IMR-90 (cell line): ENCODE measurements at regions not wholly inside any gene's neighbourhood (a gene's known extent, or its start where the extent isn't known, plus 50 kb on each side); places are given as distances from the start of the nearest gene placed in this dataset.

Source experiments
- ATAC-seq: fragments of 200-7000 bp; cut with Tn5 transposase; 2 replicates; pipeline ENCODE4 v1.9.1; 2020; ENCODE audit warnings: low read depth, mild to moderate bottlenecking, moderate library complexity
- BruUV-seq: library from RNA; stranded (reverse); fragments of 400-500 nt; replicated peaks from 2 replicates; lab custom pipeline; 2021; lab: Mats Ljungman, UMichigan
- CTCF ChIA-PET: fragments of 300-600 bp; formaldehyde crosslinking; extraction: SDS; loops from one replicate; lab custom pipeline; 2021; ENCODE audit warnings: antibody characterized with exemption; lab: Yijun Ruan, JAX
- POLR2A ChIA-PET: fragments of 300-600 bp; sonication (Branson Sonifier 250); formaldehyde crosslinking; loops from one replicate; lab custom pipeline; 2022; ENCODE audit warnings: antibody characterized with exemption; ENCODE audit not compliant: unreplicated experiment; lab: Charles Lee
- DNase-seq: peaks from one replicate; pipeline ENCODE4 v3.0.0; 2013
- H2AFZ ChIP-seq: replicated peaks from 2 replicates; pipeline ENCODE3; 2013; ENCODE audit warnings: low read length, mild to moderate bottlenecking; ENCODE audit not compliant: poor library complexity
- H2AK5ac ChIP-seq: 2 replicates; pipeline ENCODE4 v1.6.1; 2013; ENCODE audit warnings: low read depth, low read length, inconsistent platforms
- H2AK9ac ChIP-seq: replicated peaks from 2 replicates; pipeline ENCODE3; 2013; ENCODE audit warnings: mild to moderate bottlenecking, low read depth, low read length, moderate library complexity; ENCODE audit not compliant: poor library complexity
- H2BK120ac ChIP-seq: 2 replicates; pipeline ENCODE4 v1.6.1; 2013; ENCODE audit warnings: low read depth, low read length, inconsistent platforms
- H2BK15ac ChIP-seq: 3 replicates; pipeline ENCODE4 v1.6.1; 2013; ENCODE audit warnings: low read depth, low read length, inconsistent platforms
- H2BK20ac ChIP-seq: 2 replicates; pipeline ENCODE4 v1.6.1; 2013; ENCODE audit warnings: low read depth, mild to moderate bottlenecking, inconsistent platforms, low read length, moderate library complexity
- H2BK5ac ChIP-seq: 2 replicates; pipeline ENCODE4 v1.6.1; 2013; ENCODE audit warnings: mild to moderate bottlenecking, low read depth, low read length, inconsistent platforms; ENCODE audit not compliant: poor library complexity, severe bottlenecking
- H3K14ac ChIP-seq: replicated peaks from 2 replicates; pipeline ENCODE4 v1.6.1; 2013; ENCODE audit warnings: low read depth, low read length, inconsistent platforms
- H3K18ac ChIP-seq: 2 replicates; pipeline ENCODE4 v1.6.1; 2013; ENCODE audit warnings: low read depth, low read length, control low read depth
- H3K23ac ChIP-seq: 2 replicates; pipeline ENCODE4 v1.6.1; 2013; ENCODE audit warnings: low read depth, low read length, inconsistent platforms
- H3K27ac ChIP-seq: 2 replicates; pipeline ENCODE4 v1.5.1; 2013; ENCODE audit warnings: mild to moderate bottlenecking, control low read depth, low read length; ENCODE audit not compliant: insufficient read depth
- H3K27me3 ChIP-seq: 2 replicates; pipeline ENCODE4 v1.6.1; 2013; ENCODE audit warnings: low read length; ENCODE audit not compliant: control insufficient read depth, insufficient read depth
- H3K36me3 ChIP-seq: 2 replicates; pipeline ENCODE4 v1.6.1; 2013; ENCODE audit warnings: low read length, mixed read lengths; ENCODE audit not compliant: control insufficient read depth, insufficient read depth
- H3K4ac ChIP-seq: 2 replicates; pipeline ENCODE4 v1.6.1; 2013; ENCODE audit warnings: low read depth, low read length, inconsistent platforms
- H3K4me1 ChIP-seq: 2 replicates; pipeline ENCODE4 v1.6.1; 2013; ENCODE audit warnings: low read length, mixed read lengths; ENCODE audit not compliant: control insufficient read depth, insufficient read depth
- H3K4me2 ChIP-seq: 2 replicates; pipeline ENCODE4 v1.6.1; 2013; ENCODE audit warnings: low read depth, mild to moderate bottlenecking, control low read depth, low read length, moderate library complexity
- H3K4me3 ChIP-seq: 2 replicates; pipeline ENCODE4 v1.5.1; 2013; ENCODE audit warnings: low read depth, mild to moderate bottlenecking, control low read depth, low read length, moderate library complexity; ENCODE audit not compliant: insufficient read depth
- H3K56ac ChIP-seq: 2 replicates; pipeline ENCODE4 v1.6.1; 2013; ENCODE audit warnings: low read length, inconsistent platforms; ENCODE audit not compliant: insufficient read depth; ENCODE audit errors: extremely low read depth
- H3K79me1 ChIP-seq, 2 experiments: 2 replicates each; pipeline ENCODE4 v1.6.1; 2013; ENCODE audit warnings: low read length in 2 of 2, inconsistent platforms in 1 of 2, low read depth in 1 of 2
- H3K9ac ChIP-seq: 2 replicates; pipeline ENCODE4 v1.6.1; 2013; ENCODE audit warnings: low read depth, low read length, control low read depth
- H3K9me1 ChIP-seq: 2 replicates; pipeline ENCODE4 v1.6.1; 2013; ENCODE audit warnings: low read length, inconsistent platforms; ENCODE audit not compliant: insufficient read depth
- H3K9me3 ChIP-seq: 2 replicates; pipeline ENCODE4 v1.6.1; 2013; ENCODE audit warnings: low read length; ENCODE audit not compliant: control insufficient read depth, insufficient read depth
- H4K20me1 ChIP-seq: 2 replicates; pipeline ENCODE4 v1.6.1; 2013; ENCODE audit warnings: low read length, inconsistent platforms; ENCODE audit not compliant: insufficient read depth
- H4K5ac ChIP-seq: 2 replicates; pipeline ENCODE4 v1.6.1; 2013; ENCODE audit warnings: mild to moderate bottlenecking, low read depth, low read length, control low read depth
- H4K8ac ChIP-seq, 2 experiments: 2 replicates each; pipeline ENCODE4 v1.6.1; 2013; ENCODE audit warnings: low read depth in 2 of 2, low read length in 2 of 2, control low read depth in 1 of 2, inconsistent platforms in 1 of 2
- H4K91ac ChIP-seq: 2 replicates; pipeline ENCODE4 v1.6.1; 2013; ENCODE audit warnings: low read depth, low read length, inconsistent platforms; ENCODE audit not compliant: insufficient read depth
- BHLHE40 ChIP-seq: fragments of 150-350 bp; IDR thresholded peaks from 2 replicates; pipeline ENCODE4 v1.6.1; 2016; ENCODE audit warnings: mild to moderate bottlenecking, low read depth, low read length
- CEBPB ChIP-seq: IDR thresholded peaks from 2 replicates; pipeline ENCODE4 v1.6.1; 2012; ENCODE audit warnings: low read depth, low read length, improper control_type of control experiment
- CHD1 ChIP-seq: IDR thresholded peaks from 2 replicates; pipeline ENCODE4 v1.6.1; 2012; ENCODE audit warnings: low read depth, low read length, improper control_type of control experiment
- CTCF ChIP-seq: conservative IDR thresholded peaks from 2 replicates; pipeline ENCODE4 v1.5.1; 2012; ENCODE audit warnings: mild to moderate bottlenecking, low read depth, low read length, improper control_type of control experiment
- FOS ChIP-seq: fragments of 150-350 bp; IDR thresholded peaks from 2 replicates; pipeline ENCODE4 v1.6.1; 2016; ENCODE audit warnings: low read depth, low read length
- MAFK ChIP-seq: IDR thresholded peaks from 2 replicates; pipeline ENCODE4 v1.6.1; 2012; ENCODE audit warnings: low read depth, low read length, improper control_type of control experiment
- MAZ ChIP-seq: IDR thresholded peaks from 2 replicates; pipeline ENCODE4 v1.6.1; 2012; ENCODE audit warnings: low read depth, mild to moderate bottlenecking, low read length, improper control_type of control experiment, moderate library complexity, borderline replicate concordance
- MXI1 ChIP-seq: IDR thresholded peaks from 2 replicates; pipeline ENCODE4 v1.6.1; 2012; ENCODE audit warnings: low read depth, mild to moderate bottlenecking, low read length, moderate library complexity, borderline replicate concordance
- NFE2L2 ChIP-seq: fragments of 150-350 bp; IDR thresholded peaks from 2 replicates; pipeline ENCODE4 v1.6.1; 2016; ENCODE audit warnings: low read depth, mild to moderate bottlenecking, low read length
- POLR2A ChIP-seq: IDR thresholded peaks from 2 replicates; pipeline ENCODE4 v1.6.1; 2012; ENCODE audit warnings: mild to moderate bottlenecking, low read depth, low read length
- RAD21 ChIP-seq: IDR thresholded peaks from 2 replicates; pipeline ENCODE4 v1.6.1; 2012; ENCODE audit warnings: low read length, improper control_type of control experiment
- RCOR1 ChIP-seq: IDR thresholded peaks from 2 replicates; pipeline ENCODE4 v1.6.1; 2012; ENCODE audit warnings: mild to moderate bottlenecking, low read length, improper control_type of control experiment; ENCODE audit not compliant: insufficient replicate concordance
- RFX5 ChIP-seq: IDR thresholded peaks from 2 replicates; pipeline ENCODE4 v1.8.0; 2012; ENCODE audit warnings: low read depth, mild to moderate bottlenecking, low read length, moderate library complexity
- SMC3 ChIP-seq: fragments of 150-350 bp; IDR thresholded peaks from 2 replicates; pipeline ENCODE4 v1.6.1; 2016; ENCODE audit warnings: low read depth, mild to moderate bottlenecking, antibody characterized with exemption, low read length, moderate library complexity
- dilution Hi-C: fragments of 300-500 bp; cut with HindIII; formaldehyde crosslinking; loops from one replicate; pipeline ENCODE4 v1.14.3; 2018; ENCODE audit warnings: low sequenced_read_pairs; ENCODE audit not compliant: unreplicated experiment
- in situ Hi-C: fragments of 300-500 bp; cut with MboI; formaldehyde crosslinking; loops from 3 replicates; pipeline ENCODE4 v1.14.3; 2019; ENCODE audit warnings: low sequenced_read_pairs, inconsistent platforms, mixed read lengths
- intact Hi-C: fragments of 100-400 bp; cut with micrococcal nuclease; formaldehyde crosslinking; loops from 2 replicates; pipeline ENCODE4 v1.10.0; 2022
- TF ChIP-seq, protein P1 (sequence below): fragments of 150-350 bp; IDR thresholded peaks from 2 replicates; pipeline ENCODE4 v1.6.1; 2016; ENCODE audit warnings: low read depth, mild to moderate bottlenecking, low read length, moderate library complexity, borderline replicate concordance
- TF ChIP-seq, protein P2 (sequence below): fragments of 150-350 bp; IDR thresholded peaks from 2 replicates; pipeline ENCODE4 v1.6.1; 2017; ENCODE audit warnings: mild to moderate bottlenecking, antibody characterized with exemption, low read length, low read depth

DNA sequence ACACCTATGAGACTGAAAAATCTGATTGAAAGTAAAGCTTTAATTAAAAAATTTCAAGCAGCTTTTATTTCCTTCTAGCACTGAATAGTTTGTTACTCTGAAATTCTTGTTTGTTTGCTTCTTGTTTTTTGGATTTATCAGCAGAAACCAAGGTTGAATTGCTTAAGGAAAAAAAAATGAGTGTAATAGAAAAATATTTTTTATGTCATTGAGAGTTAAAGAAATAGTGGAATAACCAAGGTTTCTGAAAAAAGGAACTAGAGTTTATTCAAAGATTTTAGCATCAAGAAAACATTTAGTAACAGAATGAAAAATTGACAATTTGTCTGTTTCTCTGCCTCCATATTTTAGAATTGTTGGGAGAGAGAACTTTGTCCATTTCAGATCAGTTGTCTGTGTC, 1852.2 kb downstream of the PCDH7 start:
- Histone ChIP-seq H2BK120ac (no peak overlapping the region), H3K4ac (no peak overlapping the region), H3K9me1 (no peaks in the 10 kb centered on the region), H3K4me1 (no peaks in the 10 kb centered on the region), H3K27me3 (no peaks in the 10 kb centered on the region), H4K20me1 (no peaks in the 10 kb centered on the region), H3K9ac (no peak overlapping the region), H3K27ac (no peak overlapping the region), H2BK5ac (no peak overlapping the region), H2AK9ac (no peak overlapping the region), H3K9me3 (peaks cover 4% of the 10 kb centered on the region; the same call in 1 of the 2 replicates), H4K8ac (no peak overlapping the region), H4K91ac (no peak overlapping the region), H3K18ac (no peak overlapping the region), H2AFZ (no peak overlapping the region), H2AK5ac (no peak overlapping the region), H3K14ac (no peak overlapping the region), H3K56ac (no peak overlapping the region), H2BK20ac (no peak overlapping the region), H3K79me1 (no peaks in the 10 kb centered on the region), H3K4me3 (no peak overlapping the region), H4K5ac (no peak overlapping the region), H3K36me3 (no peaks in the 10 kb centered on the region), H2BK15ac (no peak overlapping the region), H3K23ac (no peak overlapping the region), H3K4me2 (no peak overlapping the region)
- intact Hi-C loops (no loop called here), dilution Hi-C loops (no loop called here), in situ Hi-C loops (no loop called here)
- ATAC-seq (no peak), DNase-seq (no peak)
- TF ChIP-seq CTCF (no peak), RFX5 (no peak), MAFK (no peak), BHLHE40 (no peak), POLR2A (no peak), FOS (no peak), RAD21 (no peak), CHD1 (no peak), NFE2L2 (no peak), RCOR1 (no peak), MAZ (no peak), CEBPB (no peak), MXI1 (no peak), SMC3 (no peak)
- TF ChIP-seq, protein P1, sequence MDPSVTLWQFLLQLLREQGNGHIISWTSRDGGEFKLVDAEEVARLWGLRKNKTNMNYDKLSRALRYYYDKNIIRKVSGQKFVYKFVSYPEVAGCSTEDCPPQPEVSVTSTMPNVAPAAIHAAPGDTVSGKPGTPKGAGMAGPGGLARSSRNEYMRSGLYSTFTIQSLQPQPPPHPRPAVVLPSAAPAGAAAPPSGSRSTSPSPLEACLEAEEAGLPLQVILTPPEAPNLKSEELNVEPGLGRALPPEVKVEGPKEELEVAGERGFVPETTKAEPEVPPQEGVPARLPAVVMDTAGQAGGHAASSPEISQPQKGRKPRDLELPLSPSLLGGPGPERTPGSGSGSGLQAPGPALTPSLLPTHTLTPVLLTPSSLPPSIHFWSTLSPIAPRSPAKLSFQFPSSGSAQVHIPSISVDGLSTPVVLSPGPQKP: no peak
- TF ChIP-seq, protein P2, sequence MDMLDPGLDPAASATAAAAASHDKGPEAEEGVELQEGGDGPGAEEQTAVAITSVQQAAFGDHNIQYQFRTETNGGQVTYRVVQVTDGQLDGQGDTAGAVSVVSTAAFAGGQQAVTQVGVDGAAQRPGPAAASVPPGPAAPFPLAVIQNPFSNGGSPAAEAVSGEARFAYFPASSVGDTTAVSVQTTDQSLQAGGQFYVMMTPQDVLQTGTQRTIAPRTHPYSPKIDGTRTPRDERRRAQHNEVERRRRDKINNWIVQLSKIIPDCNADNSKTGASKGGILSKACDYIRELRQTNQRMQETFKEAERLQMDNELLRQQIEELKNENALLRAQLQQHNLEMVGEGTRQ: no peak
- POLR2A ChIA-PET: no interaction called here
- CTCF ChIA-PET: no interaction called here
- BruUV-seq: no TSS peak
